Fibroblast of the conjunctiva (primary cell): ENCODE measurements at regions not wholly inside any gene's neighbourhood (a gene's known extent, or its start where the extent isn't known, plus 50 kb on each side); places are given as distances from the start of the nearest gene placed in this dataset.

Source experiments
- DNase-seq: peaks from one replicate; pipeline ENCODE4 v3.0.0-alpha.2; 2010; ENCODE audit warnings: low read depth

- DNase-seq, result no peak
These were observed 197.2 kb downstream of the RWDD3 start for GRCh38 chr1:95431235-95431634.

- no peak for DNase-seq
These were observed 201.6 kb downstream of the RWDD3 start for GRCh38 chr1:95435611-95436010.

GRCh38 chr1:95437011-95437410, 203.0 kb downstream of the RWDD3 start:
- DNase-seq, result no peak

DNA sequence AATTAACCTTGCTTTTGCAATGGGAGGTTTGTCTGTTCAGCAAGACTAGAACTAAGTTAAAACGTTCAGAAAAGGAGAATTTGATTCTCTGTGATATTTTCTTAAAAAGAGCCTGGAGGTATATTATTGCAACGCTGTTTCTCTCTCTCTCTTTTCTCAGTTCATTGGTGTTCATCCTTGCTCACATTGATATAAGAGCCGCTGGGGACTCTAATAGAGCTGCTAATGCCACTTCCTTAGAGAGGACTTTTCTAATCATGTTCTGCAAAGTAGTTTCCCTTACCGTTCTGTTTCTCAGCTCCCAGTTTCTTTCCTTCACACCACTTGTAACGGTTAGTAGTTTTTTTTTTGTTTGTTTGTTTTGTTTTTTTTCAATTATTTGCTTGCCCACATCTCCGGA, 203.8 kb downstream of the RWDD3 start:
- no peak for DNase-seq

DNA sequence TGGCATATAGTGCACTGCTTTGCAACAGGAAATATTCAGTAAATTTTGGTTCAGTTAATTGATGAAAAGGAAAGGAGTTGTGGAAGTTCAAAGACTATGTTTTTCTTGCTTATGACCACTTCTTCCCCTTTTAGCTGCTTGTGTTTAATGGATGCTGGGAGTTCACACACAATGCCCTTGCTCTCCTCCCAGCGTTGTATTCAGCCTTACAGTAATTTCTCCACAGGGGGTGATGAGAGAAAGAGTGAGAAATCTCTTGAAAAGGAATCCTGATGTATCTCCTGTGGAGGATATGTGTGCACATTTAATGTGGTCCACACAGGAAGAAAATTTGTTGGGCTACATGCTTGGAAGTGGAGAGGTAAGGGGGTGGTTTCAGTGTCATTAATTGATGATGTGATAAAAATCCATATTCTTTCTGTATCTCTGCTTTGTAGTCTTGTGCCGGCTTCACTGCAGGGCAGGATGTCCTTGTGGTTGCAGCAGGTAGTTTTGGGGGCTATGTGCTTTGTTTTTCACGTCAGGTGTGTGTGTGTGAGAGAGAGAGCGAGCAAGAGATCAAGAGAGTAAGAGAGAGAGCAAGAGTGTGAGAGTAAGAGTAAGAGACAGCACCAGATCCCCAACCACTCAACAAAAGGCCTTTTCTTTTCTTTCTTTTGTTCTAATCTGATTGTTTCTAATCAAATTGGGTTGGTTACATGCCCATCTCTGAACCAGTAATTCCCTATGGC, 204.4 kb downstream of the RWDD3 start:
- DNase-seq, result no peak

- DNase-seq, result no peak
These were observed 206.5 kb downstream of the RWDD3 start for GRCh38 chr1:95440511-95440910.

DNA sequence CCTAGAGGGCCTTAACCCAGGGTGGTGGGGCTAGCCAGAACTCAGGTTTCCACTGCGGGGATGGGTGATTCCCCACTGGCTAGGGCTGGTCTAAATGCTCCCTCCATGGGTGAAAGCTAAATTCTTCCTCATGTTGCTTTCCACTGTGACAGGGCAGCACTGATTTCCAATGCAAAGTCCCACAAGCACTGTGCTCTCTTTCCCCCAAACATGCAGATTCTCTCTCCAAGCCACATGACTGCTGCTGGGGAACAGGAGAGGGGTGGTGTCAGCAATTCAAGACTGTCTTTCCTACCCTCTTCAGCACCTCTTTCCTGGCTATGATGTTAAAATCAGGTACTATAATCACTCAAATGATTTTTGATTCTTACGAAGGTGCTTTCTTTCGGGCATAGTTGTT, 215.5 kb downstream of the RWDD3 start:
- no peak for DNase-seq

DNA sequence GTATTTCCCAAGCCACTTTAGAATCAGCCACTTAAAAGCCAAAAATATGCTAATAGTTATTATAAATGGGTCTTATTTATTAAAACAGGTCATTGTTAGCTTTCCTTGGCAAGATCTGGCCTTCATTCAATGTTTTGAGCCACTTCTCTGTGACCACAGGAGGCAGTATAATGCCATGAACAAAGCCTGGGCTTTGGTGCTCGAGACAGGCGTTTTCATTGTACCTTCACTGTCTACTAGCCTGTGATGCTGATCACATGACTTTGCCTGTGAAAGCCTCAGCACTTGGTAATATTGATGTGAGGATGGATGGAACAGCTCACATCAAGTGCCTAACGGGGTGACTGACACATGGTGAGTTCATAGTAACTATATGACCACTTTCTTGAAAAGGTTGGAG, 217.0 kb downstream of the RWDD3 start:
- no peak for DNase-seq

DNA sequence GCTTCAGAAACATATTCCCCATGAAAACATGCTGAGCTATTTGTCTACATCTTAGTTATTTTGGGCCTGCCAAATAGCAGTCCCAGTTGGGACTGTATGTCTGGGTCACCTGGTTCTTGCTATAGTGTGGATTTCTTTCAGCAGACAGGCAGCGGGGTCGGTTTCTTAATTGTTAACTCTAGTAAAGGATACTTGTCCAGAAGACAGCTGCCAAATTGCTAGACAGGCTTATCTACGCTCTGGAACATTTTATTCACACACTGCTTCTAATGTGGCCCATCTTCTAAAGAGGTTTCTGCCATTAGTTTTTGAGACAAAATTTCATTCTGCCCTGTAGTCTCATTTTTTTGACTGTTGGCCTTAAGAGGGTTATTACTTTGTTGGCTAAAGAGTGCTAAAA, 217.9 kb downstream of the RWDD3 start:
- DNase-seq, result no peak

GRCh38 chr1:95453053-95453452, 219.0 kb downstream of the RWDD3 start:
- DNase-seq, result no peak

- no peak for DNase-seq
These were observed 233.0 kb downstream of the RWDD3 start for GRCh38 chr1:95467036-95467435.

- no peak for DNase-seq
These were observed 241.9 kb downstream of the RWDD3 start for GRCh38 chr1:95475686-95476457.

DNA sequence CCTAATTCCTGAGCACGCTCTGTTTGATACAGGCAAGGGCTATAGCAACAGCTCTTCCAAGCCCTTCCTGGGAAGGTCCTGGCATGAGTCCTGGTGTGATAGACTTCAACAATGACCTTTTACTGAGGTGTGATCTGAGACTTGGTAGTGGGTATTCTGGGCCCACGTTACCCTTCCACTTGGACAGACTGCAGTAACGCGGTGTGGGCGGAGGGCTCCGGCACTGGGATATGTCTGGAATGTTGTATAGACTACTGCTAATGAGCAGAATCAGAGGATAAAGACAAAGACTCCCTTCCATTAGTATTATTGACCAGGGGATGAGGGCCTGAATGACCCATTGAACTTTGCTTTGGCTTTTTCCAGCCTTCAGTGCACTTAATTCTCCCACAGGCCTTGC, 262.3 kb downstream of the RWDD3 start:
- DNase-seq, result no peak

DNA sequence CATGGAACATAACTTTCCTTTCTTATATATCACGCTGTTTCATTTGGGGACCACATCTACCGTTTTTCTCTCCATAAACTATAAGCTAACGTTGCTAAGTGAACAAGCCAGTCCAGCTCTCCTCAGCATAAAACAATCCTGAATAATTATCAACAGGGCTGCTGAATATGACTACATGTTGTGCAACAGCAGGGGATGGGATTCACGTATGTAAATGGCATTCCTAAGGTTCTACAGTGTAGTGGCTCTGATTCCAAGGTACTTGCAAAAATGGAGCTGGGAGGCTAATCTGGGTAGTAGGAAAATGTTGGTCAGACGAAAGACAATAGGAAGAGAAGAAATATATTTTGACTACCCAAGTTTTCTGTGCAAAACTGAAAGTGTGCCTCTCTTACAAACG, 262.8 kb downstream of the RWDD3 start:
- DNase-seq, result no peak

- no peak for DNase-seq
These were observed 263.6 kb downstream of the RWDD3 start for GRCh38 chr1:95497566-95497965.

- no peak for DNase-seq
These were observed 269.4 kb downstream of the RWDD3 start for GRCh38 chr1:95503278-95504030.

- no peak for DNase-seq
These were observed 270.3 kb downstream of the RWDD3 start for GRCh38 chr1:95504321-95504720.

GRCh38 chr1:95506736-95507414, 272.9 kb downstream of the RWDD3 start:
- no peak for DNase-seq

DNA sequence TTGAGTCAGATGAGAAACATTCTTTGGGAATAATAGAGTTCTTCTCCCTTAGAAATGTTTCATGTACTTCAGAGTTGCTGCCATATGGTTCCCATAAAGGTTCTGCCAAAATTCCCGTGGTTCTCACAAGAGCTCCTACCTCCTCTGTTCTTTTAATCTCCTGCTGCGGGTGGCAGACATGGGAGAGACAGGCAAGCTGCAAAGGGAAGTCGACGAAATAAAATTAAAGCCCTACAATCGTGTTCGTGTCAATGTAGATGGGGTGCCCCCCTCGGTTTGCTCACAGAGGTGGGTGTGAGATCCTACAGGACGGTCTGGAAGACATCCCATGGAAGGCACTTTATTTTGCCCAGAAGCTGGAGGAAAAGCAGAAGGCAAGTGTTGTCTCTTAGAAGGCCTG, 276.0 kb downstream of the RWDD3 start:
- DNase-seq, result no peak

- DNase-seq, result no peak
These were observed 278.9 kb downstream of the RWDD3 start for GRCh38 chr1:95512925-95513324.

- DNase-seq, result no peak
These were observed 283.5 kb downstream of the RWDD3 start for GRCh38 chr1:95517506-95517905.

DNA sequence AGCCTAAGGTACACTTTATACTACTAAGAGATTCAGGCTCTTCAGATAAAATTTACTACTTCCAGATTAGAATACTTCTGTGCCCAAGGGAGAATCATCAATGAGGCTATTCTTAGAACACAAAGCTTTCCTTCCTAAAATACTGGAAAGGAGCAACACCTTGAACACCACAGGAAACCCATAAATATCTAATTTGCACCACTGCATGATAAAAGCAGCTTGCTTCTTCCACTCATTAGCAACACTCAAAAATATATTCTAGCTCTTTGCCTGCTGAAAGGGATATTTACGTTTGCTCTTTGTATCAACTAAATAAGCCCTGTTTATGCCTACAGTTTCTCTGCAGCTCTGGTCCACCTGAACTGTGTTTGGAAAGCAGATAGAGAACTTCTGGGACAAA, 284.3 kb downstream of the RWDD3 start:
- no peak for DNase-seq
